CD14-positive monocyte (primary cell): ENCODE measurements at regions not wholly inside any gene's neighbourhood (a gene's known extent, or its start where the extent isn't known, plus 50 kb on each side); places are given as distances from the start of the nearest gene placed in this dataset.

Source experiments
- DNase-seq, 3 donors: peaks; one replicate each; pipeline ENCODE4 v3.0.0-alpha.2; 2011 to 2022
- H2AFZ ChIP-seq: 2 replicates; pipeline ENCODE4 v1.6.0; 2012; ENCODE audit warnings: mild to moderate bottlenecking, low read depth, low read length, inconsistent platforms; ENCODE audit not compliant: insufficient read depth, poor library complexity, severe bottlenecking
- H3K27ac ChIP-seq, 2 donors: 1 replicate in 1 of 2; 2 replicates in 1 of 2; pipeline ENCODE4 v1.5.1; 2012 to 2013; ENCODE audit warnings: low read length in 2 of 2, control low read depth in 1 of 2, inconsistent platforms in 1 of 2, low read depth in 1 of 2, mild to moderate bottlenecking in 1 of 2
- H3K27me3 ChIP-seq, 2 donors: one replicate each; pipeline versions ENCODE4 v1.6.0 to v1.6.1; 2011 to 2013; ENCODE audit warnings: low read length in 2 of 2; ENCODE audit not compliant: control insufficient read depth in 2 of 2, insufficient read depth in 2 of 2
- H3K36me3 ChIP-seq, 2 donors: replicated peaks in 1 of 2; 1 replicate in 1 of 2; 2 replicates in 1 of 2; pipeline versions ENCODE4 v1.5.1 to v1.6.1; 2012 to 2013; ENCODE audit warnings: low read length in 2 of 2, control low read depth in 1 of 2, inconsistent platforms in 1 of 2, mild to moderate bottlenecking in 1 of 2; ENCODE audit not compliant: insufficient read depth in 2 of 2, control insufficient read depth in 1 of 2
- H3K4me1 ChIP-seq, 2 donors: 1 replicate in 1 of 2; 2 replicates in 1 of 2; pipeline versions ENCODE4 v1.5.1 to v1.6.1; 2012 to 2013; ENCODE audit warnings: low read length in 2 of 2, control low read depth in 1 of 2, inconsistent platforms in 1 of 2, mild to moderate bottlenecking in 1 of 2, moderate library complexity in 1 of 2; ENCODE audit not compliant: insufficient read depth in 2 of 2, control insufficient read depth in 1 of 2
- H3K4me2 ChIP-seq: replicated peaks from 2 replicates; pipeline ENCODE3; 2012; ENCODE audit warnings: low read length, moderate library complexity, mild to moderate bottlenecking; ENCODE audit not compliant: poor library complexity, severe bottlenecking; ENCODE audit errors: extremely low read depth
- H3K4me3 ChIP-seq, 3 experiments: fragments of 200-600 bp in 1 of 3; sonication (generic) in 1 of 3; replicated peaks in 1 of 3; 1 replicate in 2 of 3; 2 replicates in 1 of 3; pipeline ENCODE4 v1.5.1; 2011 to 2013; ENCODE audit warnings: low read length in 3 of 3, mild to moderate bottlenecking in 3 of 3, control low read depth in 2 of 3, low read depth in 2 of 3, inconsistent platforms in 1 of 3, moderate library complexity in 1 of 3
- H3K79me2 ChIP-seq: 2 replicates; pipeline ENCODE4 v1.6.0; 2012; ENCODE audit warnings: mild to moderate bottlenecking, control low read depth, inconsistent platforms, low read length, moderate library complexity; ENCODE audit not compliant: insufficient read depth
- H3K9ac ChIP-seq: 2 replicates; pipeline ENCODE4 v1.6.0; 2017; ENCODE audit warnings: low read length, mild to moderate bottlenecking; ENCODE audit not compliant: insufficient read depth, poor library complexity, severe bottlenecking
- H3K9me3 ChIP-seq, 2 donors: replicated peaks in 1 of 2; 1 replicate in 1 of 2; 2 replicates in 1 of 2; pipeline versions ENCODE4 v1.5.1 to v1.6.1; 2012 to 2013; ENCODE audit warnings: low read length in 2 of 2, control low read depth in 1 of 2; ENCODE audit not compliant: control insufficient read depth in 1 of 2, insufficient read depth in 1 of 2
- H4K20me1 ChIP-seq: 2 replicates; pipeline ENCODE4 v1.6.0; 2012; ENCODE audit warnings: mild to moderate bottlenecking, low read length, control low read depth, moderate library complexity; ENCODE audit not compliant: insufficient read depth
- H3K27ac Mint-ChIP-seq, 7 donors: one replicate each; pipeline ENCODE4 v1.8.0; 2020; ENCODE audit warnings: mild to moderate bottlenecking in 7 of 7, mixed read lengths in 7 of 7, moderate library complexity in 6 of 7, inconsistent platforms in 2 of 7
- H3K27me3 Mint-ChIP-seq, 3 donors: one replicate each; pipeline ENCODE4 v1.8.0; 2021 to 2022; ENCODE audit warnings: low read depth in 3 of 3, mild to moderate bottlenecking in 3 of 3, mixed read lengths in 3 of 3, moderate library complexity in 3 of 3, inconsistent platforms in 1 of 3
- H3K36me3 Mint-ChIP-seq, 2 donors: one replicate each; pipeline ENCODE4 v1.8.0; 2020; ENCODE audit warnings: mixed read lengths in 2 of 2, inconsistent platforms in 1 of 2, mild to moderate bottlenecking in 1 of 2
- H3K4me1 Mint-ChIP-seq: one replicate; pipeline ENCODE4 v1.8.0; 2020; ENCODE audit warnings: mild to moderate bottlenecking, mixed read lengths
- H3K4me3 Mint-ChIP-seq, 2 donors: one replicate each; pipeline ENCODE4 v1.8.0; 2020; ENCODE audit warnings: mild to moderate bottlenecking in 2 of 2, mixed read lengths in 2 of 2, moderate library complexity in 1 of 2
- H3K9me3 Mint-ChIP-seq, 7 donors: one replicate each; pipeline ENCODE4 v1.8.0; 2020 to 2022; ENCODE audit warnings: mixed read lengths in 7 of 7, mild to moderate bottlenecking in 6 of 7, moderate library complexity in 6 of 7, inconsistent platforms in 2 of 7
- WGBS: methylation state at CpG from one replicate; pipeline ENCODE4 v1.1.5; 2013; ENCODE audit warnings: missing lambda C conversion rate; ENCODE audit not compliant: insufficient coverage; 5-methylcytosine and 5-hydroxymethylcytosine counted together
- intact Hi-C, 2 donors: fragments of 100-400 bp; cut with micrococcal nuclease; formaldehyde crosslinking; loops; one replicate each; pipeline versions ENCODE4 v1.15.0 to v1.15.1; 2023
- TF ChIP-seq, protein P1 (sequence below): fragments of 200-600 bp; IDR thresholded peaks from one replicate; pipeline ENCODE4 v1.8.0; 2022; ENCODE audit warnings: antibody characterized with exemption, mild to moderate bottlenecking

DNA sequence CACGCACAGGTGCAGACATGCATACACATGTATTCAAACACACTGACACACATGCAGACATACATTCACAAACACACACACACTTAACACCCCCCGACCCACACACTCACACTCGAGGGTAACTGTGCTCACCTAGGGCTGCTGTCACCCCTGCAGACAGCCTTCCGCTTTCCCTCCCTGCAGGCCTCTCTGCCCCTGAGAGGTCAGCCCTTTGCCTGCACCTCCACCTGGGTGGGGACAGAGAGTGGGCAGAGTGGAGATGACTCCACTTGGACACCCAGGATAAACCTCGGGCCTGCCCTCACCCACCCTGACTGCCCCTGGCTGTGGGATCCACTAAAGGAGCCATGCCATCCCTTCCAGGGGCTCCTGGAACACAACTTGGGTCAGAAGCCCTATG lies 264.3 kb downstream of the PTPRU start:
- no peaks in the 10 kb centered on the region for H4K20me1 ChIP-seq
- H3K4me1 ChIP-seq = no peaks in the 10 kb centered on the region
- TF ChIP-seq, protein P1, sequence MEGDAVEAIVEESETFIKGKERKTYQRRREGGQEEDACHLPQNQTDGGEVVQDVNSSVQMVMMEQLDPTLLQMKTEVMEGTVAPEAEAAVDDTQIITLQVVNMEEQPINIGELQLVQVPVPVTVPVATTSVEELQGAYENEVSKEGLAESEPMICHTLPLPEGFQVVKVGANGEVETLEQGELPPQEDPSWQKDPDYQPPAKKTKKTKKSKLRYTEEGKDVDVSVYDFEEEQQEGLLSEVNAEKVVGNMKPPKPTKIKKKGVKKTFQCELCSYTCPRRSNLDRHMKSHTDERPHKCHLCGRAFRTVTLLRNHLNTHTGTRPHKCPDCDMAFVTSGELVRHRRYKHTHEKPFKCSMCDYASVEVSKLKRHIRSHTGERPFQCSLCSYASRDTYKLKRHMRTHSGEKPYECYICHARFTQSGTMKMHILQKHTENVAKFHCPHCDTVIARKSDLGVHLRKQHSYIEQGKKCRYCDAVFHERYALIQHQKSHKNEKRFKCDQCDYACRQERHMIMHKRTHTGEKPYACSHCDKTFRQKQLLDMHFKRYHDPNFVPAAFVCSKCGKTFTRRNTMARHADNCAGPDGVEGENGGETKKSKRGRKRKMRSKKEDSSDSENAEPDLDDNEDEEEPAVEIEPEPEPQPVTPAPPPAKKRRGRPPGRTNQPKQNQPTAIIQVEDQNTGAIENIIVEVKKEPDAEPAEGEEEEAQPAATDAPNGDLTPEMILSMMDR = no peak
- no peak for DNase-seq
- H3K36me3 ChIP-seq = no peaks in the 10 kb centered on the region
- peaks cover 0 to 8% of the 10 kb centered on the region in 2 donors for H3K9me3 ChIP-seq
- H3K4me2 ChIP-seq = no peak overlapping the region
- Mint-ChIP-seq H3K9me3 (peaks cover 0 to 6% (median 4%) of the 10 kb centered on the region in 7 donors), H3K27me3 (peaks cover 11 to 13% (median 13%) of the 10 kb centered on the region in 3 donors), H3K27ac (no peak overlapping the region), H3K36me3 (no peaks in the 10 kb centered on the region), H3K4me3 (no peak overlapping the region), H3K4me1 (no peaks in the 10 kb centered on the region)
- H3K79me2 ChIP-seq = no peaks in the 10 kb centered on the region
- H3K27ac ChIP-seq = no peak overlapping the region
- H2AFZ ChIP-seq = no peak overlapping the region
- H3K27me3 ChIP-seq = no peaks in the 10 kb centered on the region
- no peak overlapping the region for H3K9ac ChIP-seq
- no peak overlapping the region for H3K4me3 ChIP-seq
- WGBS = 87% methylated on average over 4 of the region's 5 CpGs
- intact Hi-C loops = no loop called here

DNA sequence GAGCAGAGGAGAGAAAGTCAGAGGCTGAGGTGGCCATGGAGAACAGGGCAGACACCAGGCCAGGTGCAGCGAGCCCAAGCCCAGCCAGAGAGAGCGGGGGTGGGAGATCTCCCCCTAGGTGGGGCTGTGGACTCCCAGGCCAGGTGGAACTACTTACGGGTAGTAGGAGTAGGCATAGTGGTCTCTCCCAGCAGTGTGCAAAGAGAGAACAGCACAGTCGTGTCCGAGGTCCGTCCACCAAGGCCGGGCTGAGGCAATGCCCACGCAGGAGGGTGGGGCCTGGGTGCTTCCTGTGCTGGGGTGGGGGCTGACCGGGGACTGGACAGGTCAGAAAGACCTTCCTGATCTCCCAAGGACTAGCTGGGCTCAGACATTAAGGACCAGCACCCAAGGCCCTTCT lies 263.7 kb downstream of the PTPRU start:
- TF ChIP-seq, protein P1 = no peak
- Mint-ChIP-seq H3K27me3 (peaks cover 11 to 13% (median 13%) of the 10 kb centered on the region in 3 donors), H3K4me3 (no peak overlapping the region), H3K4me1 (no peaks in the 10 kb centered on the region), H3K27ac (no peak overlapping the region), H3K36me3 (no peaks in the 10 kb centered on the region), H3K9me3 (peaks cover 0 to 7% (median 4%) of the 10 kb centered on the region in 7 donors)
- Histone ChIP-seq H3K27ac (no peak overlapping the region), H3K4me2 (no peak overlapping the region), H2AFZ (no peak overlapping the region), H3K4me1 (no peaks in the 10 kb centered on the region), H3K9ac (no peak overlapping the region), H3K9me3 (peaks cover 0 to 9% of the 10 kb centered on the region in 2 donors), H3K27me3 (no peaks in the 10 kb centered on the region), H3K36me3 (no peaks in the 10 kb centered on the region), H3K4me3 (no peak overlapping the region), H3K79me2 (no peaks in the 10 kb centered on the region), H4K20me1 (no peaks in the 10 kb centered on the region)
- no peak for DNase-seq
- WGBS = 94% methylated on average over 7 of the region's 9 CpGs
- intact Hi-C loops = no loop called here
